GM23338 (cell line): ENCODE measurements at regions not wholly inside any gene's neighbourhood (a gene's known extent, or its start where the extent isn't known, plus 50 kb on each side); places are given as distances from the start of the nearest gene placed in this dataset.

Experiments used
- EZH2 ChIP-seq: fragments of 200-600 bp; sonication (generic); IDR thresholded peaks from one replicate; pipeline ENCODE4 v1.8.0; 2017; ENCODE audit warnings: antibody characterized with exemption, mild to moderate bottlenecking, low read depth; ENCODE audit not compliant: unreplicated experiment
- TF ChIP-seq, protein P1 (sequence below), 2 experiments: fragments of 200-600 bp in 1 of 2; sonication (generic) in 1 of 2; conservative IDR thresholded peaks; 2 replicates each; pipeline versions ENCODE4 v1.5.1 to v1.6.1; 2016 to 2017; ENCODE audit warnings: antibody characterized with exemption in 2 of 2, low read depth in 2 of 2, mild to moderate bottlenecking in 2 of 2, moderate library complexity in 1 of 2

DNA sequence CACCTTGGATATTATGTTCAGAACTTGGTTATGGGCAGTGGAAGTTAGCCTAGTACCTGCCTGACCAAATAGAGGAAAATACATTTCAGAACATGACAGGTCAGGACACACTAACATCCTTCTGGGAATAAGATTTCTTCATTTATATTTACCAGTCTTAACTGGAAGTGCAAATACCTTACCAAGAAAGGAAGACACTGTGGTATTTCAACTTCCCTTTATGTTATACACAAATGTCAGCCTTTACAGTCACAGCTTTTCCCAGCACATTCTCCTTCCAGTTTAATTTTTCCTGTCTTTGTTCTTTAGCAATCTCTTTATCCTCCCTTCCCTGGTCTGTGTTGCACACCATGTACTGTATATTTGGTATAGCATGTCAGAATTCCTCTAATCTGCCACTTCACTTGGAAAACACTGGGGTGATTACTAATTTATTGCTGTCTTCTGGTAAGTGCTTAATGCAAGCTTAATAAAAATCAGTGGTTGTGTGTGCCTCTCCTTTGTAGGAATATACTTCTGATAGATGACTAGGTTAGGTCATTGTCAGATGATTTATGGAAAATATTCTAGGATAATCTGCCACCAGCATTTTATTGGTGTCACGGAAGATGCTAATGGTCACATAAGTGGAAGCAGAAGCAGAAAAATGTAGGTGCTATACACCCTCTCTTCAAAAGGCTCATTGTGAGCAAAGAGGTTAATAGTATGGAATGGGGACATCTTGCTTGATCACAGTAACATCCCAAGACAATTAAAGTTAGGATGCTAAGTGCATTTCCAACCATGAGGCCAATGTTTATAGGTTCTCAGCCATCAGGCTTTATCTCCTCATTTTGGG is 124.3 kb upstream of the STARD13 start:
- TF ChIP-seq EZH2: no peak
- TF ChIP-seq, protein P1, sequence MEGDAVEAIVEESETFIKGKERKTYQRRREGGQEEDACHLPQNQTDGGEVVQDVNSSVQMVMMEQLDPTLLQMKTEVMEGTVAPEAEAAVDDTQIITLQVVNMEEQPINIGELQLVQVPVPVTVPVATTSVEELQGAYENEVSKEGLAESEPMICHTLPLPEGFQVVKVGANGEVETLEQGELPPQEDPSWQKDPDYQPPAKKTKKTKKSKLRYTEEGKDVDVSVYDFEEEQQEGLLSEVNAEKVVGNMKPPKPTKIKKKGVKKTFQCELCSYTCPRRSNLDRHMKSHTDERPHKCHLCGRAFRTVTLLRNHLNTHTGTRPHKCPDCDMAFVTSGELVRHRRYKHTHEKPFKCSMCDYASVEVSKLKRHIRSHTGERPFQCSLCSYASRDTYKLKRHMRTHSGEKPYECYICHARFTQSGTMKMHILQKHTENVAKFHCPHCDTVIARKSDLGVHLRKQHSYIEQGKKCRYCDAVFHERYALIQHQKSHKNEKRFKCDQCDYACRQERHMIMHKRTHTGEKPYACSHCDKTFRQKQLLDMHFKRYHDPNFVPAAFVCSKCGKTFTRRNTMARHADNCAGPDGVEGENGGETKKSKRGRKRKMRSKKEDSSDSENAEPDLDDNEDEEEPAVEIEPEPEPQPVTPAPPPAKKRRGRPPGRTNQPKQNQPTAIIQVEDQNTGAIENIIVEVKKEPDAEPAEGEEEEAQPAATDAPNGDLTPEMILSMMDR (conservative IDR thresholded peaks at IDR 0.05; ENCODE audit: low read depth in 2 of 2): no peak
